HEK293 (cell line): ENCODE measurements at regions not wholly inside any gene's neighbourhood (a gene's known extent, or its start where the extent isn't known, plus 50 kb on each side); places are given as distances from the start of the nearest gene placed in this dataset.

Source experiments
- CTCF ChIA-PET: fragments of 350-600 bp; formaldehyde crosslinking; extraction: SDS; loops from one replicate; lab custom pipeline; 2021; ENCODE audit warnings: antibody characterized with exemption; lab: Yijun Ruan, JAX
- POLR2A ChIA-PET: fragments of 300-600 bp; formaldehyde crosslinking; extraction: SDS; loops from one replicate; lab custom pipeline; 2020; ENCODE audit warnings: antibody characterized with exemption, inconsistent platforms; lab: Yijun Ruan, JAX
- H3K27ac ChIP-seq: fragments of 200-500 bp; sonication (Bioruptor generic); 2 replicates; pipeline ENCODE4 v1.5.1; 2014; ENCODE audit warnings: low read depth, low read length, control low read depth, inconsistent platforms; ENCODE audit errors: extremely low read depth
- H3K36me3 ChIP-seq, 2 experiments: fragments of 200-500 bp in 1 of 2; sonication (Bioruptor generic) in 1 of 2; 1 replicate in 1 of 2; 2 replicates in 1 of 2; pipeline ENCODE4 v1.5.1; 2014 to 2017; ENCODE audit warnings: inconsistent platforms in 2 of 2, low read length in 2 of 2; ENCODE audit not compliant: control insufficient read depth in 2 of 2, insufficient read depth in 1 of 2
- H3K4me1 ChIP-seq: fragments of 200-500 bp; sonication (Bioruptor generic); 2 replicates; pipeline ENCODE4 v1.5.1; 2014; ENCODE audit warnings: mild to moderate bottlenecking, low read length, inconsistent platforms; ENCODE audit not compliant: control insufficient read depth, insufficient read depth
- H3K4me3 ChIP-seq: 2 replicates; pipeline ENCODE4 v1.5.1; 2011; ENCODE audit warnings: low read depth, mild to moderate bottlenecking, control low read depth, low read length, moderate library complexity
- H3K9me3 ChIP-seq: fragments of 200-500 bp; sonication (Bioruptor generic); 2 replicates; pipeline ENCODE4 v1.5.1; 2014; ENCODE audit warnings: low read depth, low read length, inconsistent platforms; ENCODE audit not compliant: control insufficient read depth, insufficient read depth
- BCL6B ChIP-seq: fragments of 450-650 bp; formaldehyde crosslinking; IDR thresholded peaks from 2 replicates; pipeline ENCODE4 v1.5.1; 2017; ENCODE audit warnings: missing biosample characterization, missing genetic modification characterization
- RBAK ChIP-seq: fragments of 450-650 bp; formaldehyde crosslinking; IDR thresholded peaks from 2 replicates; pipeline ENCODE4 v1.5.1; 2016; ENCODE audit warnings: missing biosample characterization, missing genetic modification characterization
- ZBTB6 ChIP-seq: fragments of 450-650 bp; formaldehyde crosslinking; IDR thresholded peaks from 2 replicates; pipeline ENCODE4 v1.5.1; 2017; ENCODE audit warnings: missing biosample characterization, missing genetic modification characterization
- ZFP41 ChIP-seq: fragments of 450-650 bp; formaldehyde crosslinking; IDR thresholded peaks from 2 replicates; pipeline ENCODE4 v1.5.1; 2016; ENCODE audit warnings: missing biosample characterization, missing genetic modification characterization, borderline replicate concordance
- ZNF121 ChIP-seq: fragments of 450-650 bp; formaldehyde crosslinking; IDR thresholded peaks from 2 replicates; pipeline ENCODE4 v1.5.1; 2016; ENCODE audit warnings: missing biosample characterization, missing genetic modification characterization
- ZNF175 ChIP-seq: fragments of 450-650 bp; formaldehyde crosslinking; IDR thresholded peaks from 2 replicates; pipeline ENCODE4 v1.5.1; 2016; ENCODE audit warnings: missing biosample characterization, missing genetic modification characterization
- ZNF223 ChIP-seq: fragments of 450-650 bp; formaldehyde crosslinking; IDR thresholded peaks from 2 replicates; pipeline ENCODE4 v1.5.1; 2016; ENCODE audit warnings: missing biosample characterization, missing genetic modification characterization
- ZNF23 ChIP-seq: fragments of 450-650 bp; formaldehyde crosslinking; IDR thresholded peaks from 2 replicates; pipeline ENCODE4 v1.5.1; 2016; ENCODE audit warnings: missing biosample characterization, missing genetic modification characterization, borderline replicate concordance
- ZNF416 ChIP-seq: fragments of 450-650 bp; formaldehyde crosslinking; IDR thresholded peaks from 2 replicates; pipeline ENCODE4 v1.5.1; 2016; ENCODE audit warnings: missing biosample characterization, missing genetic modification characterization
- ZNF510 ChIP-seq: fragments of 450-650 bp; formaldehyde crosslinking; IDR thresholded peaks from 2 replicates; pipeline ENCODE4 v1.5.1; 2018; ENCODE audit warnings: mild to moderate bottlenecking, missing genetic modification characterization, missing biosample characterization; ENCODE audit not compliant: insufficient replicate concordance
- ZNF518A ChIP-seq: fragments of 450-650 bp; formaldehyde crosslinking; conservative IDR thresholded peaks from 2 replicates; pipeline ENCODE4 v1.5.1; 2016; ENCODE audit warnings: low read depth, missing biosample characterization, missing genetic modification characterization
- ZNF580 ChIP-seq: fragments of 450-650 bp; formaldehyde crosslinking; IDR thresholded peaks from 2 replicates; pipeline ENCODE4 v1.5.1; 2016; ENCODE audit warnings: missing biosample characterization, missing genetic modification characterization
- ZNF600 ChIP-seq: fragments of 450-650 bp; formaldehyde crosslinking; IDR thresholded peaks from 2 replicates; pipeline ENCODE4 v1.5.1; 2016; ENCODE audit warnings: missing biosample characterization, missing genetic modification characterization
- ZNF658 ChIP-seq: fragments of 450-650 bp; formaldehyde crosslinking; IDR thresholded peaks from 2 replicates; pipeline ENCODE4; 2016; ENCODE audit warnings: missing biosample characterization, missing genetic modification characterization
- TF ChIP-seq, protein P1 (sequence below): fragments of 450-650 bp; formaldehyde crosslinking; IDR thresholded peaks from 2 replicates; pipeline ENCODE4 v1.5.1; 2016; ENCODE audit warnings: missing biosample characterization, missing genetic modification characterization, low read depth
- TF ChIP-seq, protein P2 (sequence below): fragments of 450-650 bp; formaldehyde crosslinking; IDR thresholded peaks from 2 replicates; pipeline ENCODE4 v1.5.1; 2017; ENCODE audit warnings: missing biosample characterization, missing genetic modification characterization
- TF ChIP-seq, protein P3 (sequence below): fragments of 450-650 bp; formaldehyde crosslinking; IDR thresholded peaks from 2 replicates; pipeline ENCODE4 v1.5.1; 2016; ENCODE audit warnings: missing biosample characterization, missing genetic modification characterization

DNA sequence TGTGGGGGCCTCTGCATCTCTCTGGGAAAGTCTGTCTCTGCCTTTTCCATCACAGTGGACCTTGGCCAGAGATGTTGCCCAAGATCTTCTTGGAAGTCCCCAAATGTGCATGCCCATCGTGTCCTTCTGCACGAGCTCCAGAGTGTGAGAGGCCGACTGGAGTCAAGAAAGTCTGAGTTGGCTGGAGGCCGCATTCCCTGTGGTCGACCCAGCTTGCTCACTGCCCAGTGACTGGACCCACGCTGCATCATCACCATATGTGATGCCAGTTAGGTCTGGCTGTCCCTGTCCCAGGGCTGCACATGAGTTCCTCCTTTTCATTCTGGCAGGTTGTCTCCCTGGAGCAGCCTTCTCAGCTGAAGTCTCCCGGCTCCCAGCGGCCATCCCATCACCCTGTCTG, 93.8 kb downstream of the ARL4C start:
- Histone ChIP-seq H3K9me3 (no peaks in the 10 kb centered on the region), H3K4me1 (no peaks in the 10 kb centered on the region)
- CTCF ChIA-PET = interaction anchor here (1.1 kb wide), 1 partner anchor 114 kb away, joined by 3 read pairs; no protein-coding TSS in a partner anchor

More for the DNA sequence above, 93.8 kb downstream of the ARL4C start:
- TF ChIP-seq ZNF658 (tag by site-specific recombination) (no peak), ZNF580 (tag by site-specific recombination) (no peak), BCL6B (tag by site-specific recombination) (no peak), RBAK (tag by site-specific recombination) (no peak), ZNF600 (tag by site-specific recombination) (no peak), ZNF175 (tag by site-specific recombination) (no peak), ZBTB6 (no peak), ZNF223 (no peak), ZNF510 (tag by site-specific recombination) (no peak), ZFP41 (tag by site-specific recombination) (no peak), ZNF518A (tag by site-specific recombination) (no peak), ZNF416 (tag by site-specific recombination) (no peak), ZNF23 (tag by site-specific recombination) (no peak), ZNF121 (tag by site-specific recombination) (no peak)
- TF ChIP-seq, protein P1, sequence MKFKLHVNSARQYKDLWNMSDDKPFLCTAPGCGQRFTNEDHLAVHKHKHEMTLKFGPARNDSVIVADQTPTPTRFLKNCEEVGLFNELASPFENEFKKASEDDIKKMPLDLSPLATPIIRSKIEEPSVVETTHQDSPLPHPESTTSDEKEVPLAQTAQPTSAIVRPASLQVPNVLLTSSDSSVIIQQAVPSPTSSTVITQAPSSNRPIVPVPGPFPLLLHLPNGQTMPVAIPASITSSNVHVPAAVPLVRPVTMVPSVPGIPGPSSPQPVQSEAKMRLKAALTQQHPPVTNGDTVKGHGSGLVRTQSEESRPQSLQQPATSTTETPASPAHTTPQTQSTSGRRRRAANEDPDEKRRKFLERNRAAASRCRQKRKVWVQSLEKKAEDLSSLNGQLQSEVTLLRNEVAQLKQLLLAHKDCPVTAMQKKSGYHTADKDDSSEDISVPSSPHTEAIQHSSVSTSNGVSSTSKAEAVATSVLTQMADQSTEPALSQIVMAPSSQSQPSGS (tag by site-specific recombination) = no peak
- TF ChIP-seq, protein P2, sequence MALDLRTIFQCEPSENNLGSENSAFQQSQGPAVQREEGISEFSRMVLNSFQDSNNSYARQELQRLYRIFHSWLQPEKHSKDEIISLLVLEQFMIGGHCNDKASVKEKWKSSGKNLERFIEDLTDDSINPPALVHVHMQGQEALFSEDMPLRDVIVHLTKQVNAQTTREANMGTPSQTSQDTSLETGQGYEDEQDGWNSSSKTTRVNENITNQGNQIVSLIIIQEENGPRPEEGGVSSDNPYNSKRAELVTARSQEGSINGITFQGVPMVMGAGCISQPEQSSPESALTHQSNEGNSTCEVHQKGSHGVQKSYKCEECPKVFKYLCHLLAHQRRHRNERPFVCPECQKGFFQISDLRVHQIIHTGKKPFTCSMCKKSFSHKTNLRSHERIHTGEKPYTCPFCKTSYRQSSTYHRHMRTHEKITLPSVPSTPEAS (tag by site-specific recombination) = no peak
- TF ChIP-seq, protein P3, sequence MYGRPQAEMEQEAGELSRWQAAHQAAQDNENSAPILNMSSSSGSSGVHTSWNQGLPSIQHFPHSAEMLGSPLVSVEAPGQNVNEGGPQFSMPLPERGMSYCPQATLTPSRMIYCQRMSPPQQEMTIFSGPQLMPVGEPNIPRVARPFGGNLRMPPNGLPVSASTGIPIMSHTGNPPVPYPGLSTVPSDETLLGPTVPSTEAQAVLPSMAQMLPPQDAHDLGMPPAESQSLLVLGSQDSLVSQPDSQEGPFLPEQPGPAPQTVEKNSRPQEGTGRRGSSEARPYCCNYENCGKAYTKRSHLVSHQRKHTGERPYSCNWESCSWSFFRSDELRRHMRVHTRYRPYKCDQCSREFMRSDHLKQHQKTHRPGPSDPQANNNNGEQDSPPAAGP (tag by site-specific recombination) = no peak
- H3K4me3 ChIP-seq = no peak overlapping the region
- no peak overlapping the region for H3K27ac ChIP-seq
- POLR2A ChIA-PET = no interaction called here
- H3K36me3 ChIP-seq = no peaks in the 10 kb centered on the region
